Mucosa of descending colon (tissue), 3 donors: ENCODE measurements at regions not wholly inside any gene's neighbourhood (a gene's known extent, or its start where the extent isn't known, plus 50 kb on each side); places are given as distances from the start of the nearest gene placed in this dataset.

ENCODE experiments used
- ATAC-seq: fragments of 200-7000 bp; cut with Tn5 transposase; one replicate; pipeline ENCODE4 v1.9.1; 2020; ENCODE audit warnings: mild to moderate bottlenecking, moderate library complexity
- DNase-seq, 3 donors: peaks; one replicate each; pipeline ENCODE4 v3.0.0-alpha.2; 2020
- H3K36me3 ChIP-seq: fragments of 200-600 bp; one replicate; pipeline ENCODE4 v1.8.0; 2021; ENCODE audit warnings: low read depth, mild to moderate bottlenecking
- H3K4me1 ChIP-seq: fragments of 200-600 bp; one replicate; pipeline ENCODE4 v1.8.0; 2021; ENCODE audit warnings: low read depth, mild to moderate bottlenecking
- H3K4me3 ChIP-seq: fragments of 200-600 bp; one replicate; pipeline ENCODE4 v1.8.0; 2021; ENCODE audit warnings: mild to moderate bottlenecking
- H3K9me3 ChIP-seq: fragments of 200-600 bp; one replicate; pipeline ENCODE4 v1.8.0; 2021; ENCODE audit warnings: mild to moderate bottlenecking
- CTCF ChIP-seq: fragments of 200-600 bp; IDR thresholded peaks from one replicate; pipeline ENCODE4 v1.8.0; 2022; ENCODE audit warnings: antibody characterized with exemption, mild to moderate bottlenecking
- intact Hi-C, 2 donors: fragments of 100-400 bp; cut with DNase I in 1 of 2; cut with micrococcal nuclease in 1 of 2; formaldehyde crosslinking; loops; one replicate each; pipeline versions ENCODE4 v1.11.0 to v1.11.1; 2022; cut with DNase I, micrococcal nuclease
- donor health status: DM: no; HTN: no; CAD: no; lungs with moderate emphysema.
- donor health status: DM: no; HTN: no; CAD: no.
- donor health status: DM: no; HTN: yes; CAD: no.

DNA sequence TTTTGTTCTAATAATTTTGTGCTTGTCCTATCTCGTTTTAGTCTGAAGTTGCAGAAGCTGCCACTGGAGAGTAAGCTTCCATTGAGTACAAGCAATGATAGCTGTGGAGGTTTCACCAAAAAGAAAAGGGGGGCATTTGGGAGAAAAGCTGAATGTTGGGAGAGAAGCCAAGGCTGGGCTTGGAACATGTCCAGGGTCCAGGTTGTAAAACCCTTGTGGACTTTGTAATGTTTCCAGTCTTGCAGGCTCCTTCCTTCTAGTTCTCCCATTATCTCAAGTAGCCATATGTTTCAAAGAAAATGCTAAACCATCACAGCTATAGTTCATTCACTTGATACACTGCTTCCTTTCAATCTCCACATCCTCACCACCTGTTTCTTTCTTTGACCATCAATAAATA, 880.2 kb downstream of the NLGN4Y start:
- Histone ChIP-seq H3K9me3 (no peaks in the 10 kb centered on the region), H3K36me3 (no peaks in the 10 kb centered on the region), H3K4me1 (no peaks in the 10 kb centered on the region), H3K4me3 (no peak overlapping the region)
- intact Hi-C loops: no loop called here
- no peak for TF ChIP-seq CTCF
- peak in 2 of 3 donors; percentile 48 to 55 for DNase-seq
- ATAC-seq: no peak

DNA sequence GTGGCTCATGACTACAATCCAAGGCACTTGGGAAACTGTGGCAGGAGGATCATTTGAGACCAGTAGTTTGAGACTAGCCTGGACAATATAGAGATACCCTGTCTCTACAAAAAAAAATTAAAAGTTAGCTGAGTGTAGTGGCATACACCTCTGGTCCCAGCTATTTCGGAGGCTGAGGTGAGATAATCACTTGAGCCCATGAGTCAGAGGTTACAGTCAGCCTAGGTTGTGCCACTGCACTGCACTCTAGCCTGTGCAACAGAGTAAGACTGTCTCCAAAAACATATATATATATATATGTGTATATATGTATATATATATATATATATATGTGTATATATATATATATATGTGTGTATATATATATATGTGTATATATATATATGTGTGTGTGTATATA, 890.8 kb downstream of the NLGN4Y start:
- intact Hi-C loops: no loop called here
- no peak for ATAC-seq

GRCh38 chrY:15418613-15419012, 894.3 kb downstream of the NLGN4Y start:
- ATAC-seq (no peak), DNase-seq (no peak)
- Histone ChIP-seq H3K4me1 (no peaks in the 10 kb centered on the region), H3K36me3 (no peaks in the 10 kb centered on the region), H3K9me3 (no peaks in the 10 kb centered on the region), H3K4me3 (no peak overlapping the region)
- intact Hi-C loops: no loop called here
- TF ChIP-seq CTCF: no peak

More for the DNA sequence above, 890.8 kb downstream of the NLGN4Y start:
- no peaks in the 10 kb centered on the region for H3K36me3 ChIP-seq
- H3K4me3 ChIP-seq: no peak overlapping the region
- TF ChIP-seq CTCF: no peak
- no peaks in the 10 kb centered on the region for H3K4me1 ChIP-seq
- no peak for DNase-seq
- no peaks in the 10 kb centered on the region for H3K9me3 ChIP-seq

DNA sequence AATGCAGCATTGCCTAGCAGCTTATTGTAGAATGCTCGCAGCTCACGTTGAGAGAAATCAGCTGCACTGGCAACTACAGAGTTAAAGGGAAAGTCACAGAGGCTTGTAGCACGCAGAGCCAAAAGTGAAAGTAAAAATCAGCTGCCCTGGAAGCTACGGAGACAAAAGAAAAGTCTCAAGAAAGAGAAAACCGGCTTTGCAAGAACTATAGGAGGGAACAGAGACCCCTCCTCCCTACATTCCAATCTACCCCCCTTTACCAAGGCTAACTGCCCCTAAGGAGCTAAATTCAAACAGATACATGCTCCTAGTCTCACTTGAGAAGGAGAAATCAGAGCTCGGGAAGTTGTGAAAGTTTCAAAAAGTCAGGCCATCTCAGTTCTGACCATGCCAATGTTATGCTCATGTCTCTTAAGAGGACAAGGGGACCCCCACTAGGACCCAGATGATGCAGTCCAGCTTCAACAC, 900.4 kb downstream of the NLGN4Y start:
- DNase-seq (peak in 1 of 3 donors; percentile 40), ATAC-seq (no peak)
- Histone ChIP-seq H3K9me3 (no peaks in the 10 kb centered on the region), H3K4me3 (no peak overlapping the region), H3K4me1 (no peaks in the 10 kb centered on the region), H3K36me3 (no peaks in the 10 kb centered on the region)
- no peak for TF ChIP-seq CTCF
- intact Hi-C loops: no loop called here

DNA sequence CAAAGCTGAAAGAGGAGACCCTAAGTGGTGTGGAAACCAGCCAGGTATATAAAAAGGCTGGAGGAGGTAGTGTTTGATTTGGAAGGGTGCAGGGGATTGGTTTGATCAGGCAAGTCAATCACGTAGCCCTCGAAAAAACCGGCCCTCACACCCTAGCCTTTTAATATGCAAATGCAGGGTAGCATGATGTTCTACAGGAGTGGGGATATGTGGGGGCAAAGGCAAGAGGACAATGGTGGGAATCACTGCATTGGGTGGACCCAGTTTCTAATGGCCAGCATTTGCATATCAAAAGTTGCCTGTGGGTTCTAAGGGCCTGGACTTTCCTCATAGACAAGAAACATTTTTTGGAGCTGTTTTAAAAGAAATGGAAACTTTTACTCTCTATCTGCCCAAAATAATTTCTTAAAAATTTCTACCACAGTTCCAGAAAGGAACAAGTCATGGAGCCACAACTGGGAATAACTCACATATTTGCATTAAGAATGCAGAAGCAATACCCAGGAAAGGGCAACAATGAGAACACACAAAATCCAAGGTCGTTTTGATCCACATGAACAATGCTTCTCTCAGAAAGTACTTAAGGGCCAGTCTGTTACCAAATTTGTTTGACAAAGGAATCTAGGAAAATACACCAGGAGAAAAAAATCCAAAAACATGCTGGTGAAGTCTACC, 915.8 kb downstream of the NLGN4Y start:
- no peak for DNase-seq
- intact Hi-C loops: no loop called here
- no peaks in the 10 kb centered on the region for H3K36me3 ChIP-seq
- H3K9me3 ChIP-seq: peaks cover 6% of the 10 kb centered on the region
- H3K4me1 ChIP-seq: no peaks in the 10 kb centered on the region
- H3K4me3 ChIP-seq: no peak overlapping the region
- no peak for TF ChIP-seq CTCF
- ATAC-seq: no peak
